Astrocyte (in vitro differentiated cells and primary cell): ENCODE measurements at regions not wholly inside any gene's neighbourhood (a gene's known extent, or its start where the extent isn't known, plus 50 kb on each side); places are given as distances from the start of the nearest gene placed in this dataset.

Experiments used
- DNase-seq: peaks from one replicate; pipeline ENCODE4 v3.0.0-alpha.2; 2010; ENCODE audit warnings: low read depth
- FAIRE-seq: peaks from 2 replicates; lab custom pipeline; 2011; peaks lifted over from hg19 to GRCh38; lab: Jason Lieb, UNC
- H2AFZ ChIP-seq: 2 replicates; pipeline ENCODE4 v1.6.0; 2012; ENCODE audit warnings: low read depth, low read length, inconsistent platforms
- H3K27ac ChIP-seq: 2 replicates; pipeline ENCODE4 v1.5.1; 2011; ENCODE audit warnings: low read depth, low read length, inconsistent platforms
- H3K27me3 ChIP-seq: 2 replicates; pipeline ENCODE4 v1.6.0; 2011; ENCODE audit warnings: low read length, inconsistent platforms; ENCODE audit not compliant: insufficient read depth
- H3K36me3 ChIP-seq: 2 replicates; pipeline ENCODE4 v1.5.1; 2011; ENCODE audit warnings: low read length, inconsistent platforms; ENCODE audit not compliant: insufficient read depth
- H3K4me1 ChIP-seq: 2 replicates; pipeline ENCODE4 v1.5.1; 2011; ENCODE audit warnings: low read length, inconsistent platforms; ENCODE audit not compliant: insufficient read depth
- H3K4me2 ChIP-seq: 2 replicates; pipeline ENCODE4 v1.6.0; 2012; ENCODE audit warnings: low read length, inconsistent platforms
- H3K4me3 ChIP-seq: 2 replicates; pipeline ENCODE4 v1.5.1; 2011; ENCODE audit warnings: low read depth, mild to moderate bottlenecking, low read length, inconsistent platforms; ENCODE audit not compliant: insufficient read depth
- H3K79me2 ChIP-seq: 2 replicates; pipeline ENCODE4 v1.6.0; 2012; ENCODE audit warnings: mild to moderate bottlenecking, low read length, inconsistent platforms; ENCODE audit not compliant: insufficient read depth
- H3K9ac ChIP-seq: 2 replicates; pipeline ENCODE4 v1.6.0; 2012; ENCODE audit warnings: mild to moderate bottlenecking, low read length, inconsistent platforms
- H3K9me3 ChIP-seq: 2 replicates; pipeline ENCODE4 v1.5.1; 2012; ENCODE audit warnings: low read depth, mild to moderate bottlenecking, low read length, inconsistent platforms; ENCODE audit not compliant: insufficient read depth
- H4K20me1 ChIP-seq: 2 replicates; pipeline ENCODE4 v1.6.0; 2012; ENCODE audit warnings: low read length, inconsistent platforms; ENCODE audit not compliant: insufficient read depth
- H3K27ac Mint-ChIP-seq: one replicate; pipeline ENCODE4 v1.8.0; 2021; ENCODE audit warnings: mild to moderate bottlenecking, mixed read lengths; ENCODE audit not compliant: unreplicated experiment
- H3K27me3 Mint-ChIP-seq: one replicate; pipeline ENCODE4 v1.8.0; 2021; ENCODE audit warnings: low read depth, mixed read lengths; ENCODE audit not compliant: unreplicated experiment
- H3K36me3 Mint-ChIP-seq: one replicate; pipeline ENCODE4 v1.8.0; 2021; ENCODE audit warnings: low read depth, mixed read lengths; ENCODE audit not compliant: unreplicated experiment
- H3K4me1 Mint-ChIP-seq: one replicate; pipeline ENCODE4 v1.8.0; 2021; ENCODE audit warnings: low read depth, mixed read lengths; ENCODE audit not compliant: unreplicated experiment
- H3K4me3 Mint-ChIP-seq: one replicate; pipeline ENCODE4 v1.8.0; 2021; ENCODE audit warnings: mild to moderate bottlenecking, moderate library complexity, mixed read lengths; ENCODE audit not compliant: unreplicated experiment
- H3K9me3 Mint-ChIP-seq: one replicate; pipeline ENCODE4 v1.8.0; 2021; ENCODE audit warnings: mild to moderate bottlenecking, mixed read lengths; ENCODE audit not compliant: unreplicated experiment
- CTCF ChIP-seq: IDR thresholded peaks from 2 replicates; pipeline ENCODE4 v1.5.1; 2011; ENCODE audit warnings: low read depth, mild to moderate bottlenecking, inconsistent platforms, low read length, moderate library complexity; ENCODE audit not compliant: insufficient read depth
- EZH2 ChIP-seq: IDR thresholded peaks from 2 replicates; pipeline ENCODE4 v1.6.1; 2012; ENCODE audit warnings: mild to moderate bottlenecking, low read length, inconsistent platforms; ENCODE audit not compliant: insufficient read depth

DNA sequence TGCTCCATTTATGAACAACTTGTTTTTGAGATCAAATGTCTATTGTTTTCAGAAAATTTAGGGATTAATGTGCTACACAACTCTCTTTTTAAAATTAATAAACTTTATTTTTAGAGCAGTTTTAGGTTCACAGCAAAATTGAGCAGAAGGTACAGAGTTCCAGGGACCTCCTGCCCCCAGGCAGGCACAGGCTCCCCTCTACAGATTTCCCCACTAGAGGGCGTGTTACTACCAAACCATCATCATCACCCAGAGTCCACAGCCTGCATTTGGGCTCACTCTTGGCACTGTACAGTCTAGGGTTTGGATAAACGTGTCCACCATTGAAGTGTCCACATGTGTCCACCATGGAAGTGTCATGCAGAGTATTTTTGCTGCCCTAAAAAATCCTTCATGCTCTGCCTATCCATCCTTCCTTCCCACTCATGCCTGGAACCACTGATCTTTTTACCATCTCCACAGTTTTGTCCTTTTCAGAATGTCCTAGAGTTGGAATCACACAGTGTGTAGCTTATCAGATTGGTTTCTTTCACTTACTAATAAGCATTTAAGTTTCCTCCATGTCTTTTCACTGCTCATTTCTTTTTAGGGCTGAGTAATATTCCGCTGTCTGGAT is 61.7 kb downstream of the MRPL36 start:
- H3K36me3 Mint-ChIP-seq = no peaks in the 10 kb centered on the region
- no peaks in the 10 kb centered on the region for H4K20me1 ChIP-seq
- H3K4me2 ChIP-seq = no peak overlapping the region
- peak; percentile 44 for TF ChIP-seq CTCF
- no peak for TF ChIP-seq EZH2
- peaks cover 27% of the 10 kb centered on the region for H3K27me3 Mint-ChIP-seq
- DNase-seq (no peak), FAIRE-seq (no peak)
- H3K4me3 Mint-ChIP-seq = no peak overlapping the region
- H3K9me3 Mint-ChIP-seq = peaks cover 15% of the 10 kb centered on the region
- H2AFZ ChIP-seq = no peak overlapping the region
- H3K36me3 ChIP-seq = no peaks in the 10 kb centered on the region
- H3K27me3 ChIP-seq = peaks cover 5% of the 10 kb centered on the region
- H3K4me3 ChIP-seq = no peak overlapping the region
- H3K9me3 ChIP-seq = no peaks in the 10 kb centered on the region
- H3K4me1 Mint-ChIP-seq = no peaks in the 10 kb centered on the region
- H3K9ac ChIP-seq = no peak overlapping the region
- H3K79me2 ChIP-seq = no peaks in the 10 kb centered on the region
- no peaks in the 10 kb centered on the region for H3K4me1 ChIP-seq
- no peak overlapping the region for H3K27ac ChIP-seq
- H3K27ac Mint-ChIP-seq = no peak overlapping the region

- no peak overlapping the region for H3K27ac Mint-ChIP-seq
- H3K4me1 ChIP-seq = no peaks in the 10 kb centered on the region
- no peaks in the 10 kb centered on the region for H3K36me3 ChIP-seq
- no peaks in the 10 kb centered on the region for H4K20me1 ChIP-seq
- H3K27ac ChIP-seq = no peak overlapping the region
- H3K4me1 Mint-ChIP-seq = no peaks in the 10 kb centered on the region
- peaks cover 5% of the 10 kb centered on the region for H3K27me3 ChIP-seq
- TF ChIP-seq CTCF (no peak), EZH2 (no peak)
- DNase-seq (no peak), FAIRE-seq (no peak)
- H3K79me2 ChIP-seq = no peaks in the 10 kb centered on the region
- H3K4me2 ChIP-seq = no peak overlapping the region
- no peaks in the 10 kb centered on the region for H3K9me3 ChIP-seq
- H3K9me3 Mint-ChIP-seq = peaks cover 12% of the 10 kb centered on the region
- H3K9ac ChIP-seq = no peak overlapping the region
- H3K4me3 ChIP-seq = no peak overlapping the region
- no peak overlapping the region for H2AFZ ChIP-seq
- H3K4me3 Mint-ChIP-seq = no peak overlapping the region
- H3K27me3 Mint-ChIP-seq = peaks cover 27% of the 10 kb centered on the region
- H3K36me3 Mint-ChIP-seq = no peaks in the 10 kb centered on the region
These were observed 62.5 kb downstream of the MRPL36 start for GRCh38 chr5:1736889-1737711.

DNA sequence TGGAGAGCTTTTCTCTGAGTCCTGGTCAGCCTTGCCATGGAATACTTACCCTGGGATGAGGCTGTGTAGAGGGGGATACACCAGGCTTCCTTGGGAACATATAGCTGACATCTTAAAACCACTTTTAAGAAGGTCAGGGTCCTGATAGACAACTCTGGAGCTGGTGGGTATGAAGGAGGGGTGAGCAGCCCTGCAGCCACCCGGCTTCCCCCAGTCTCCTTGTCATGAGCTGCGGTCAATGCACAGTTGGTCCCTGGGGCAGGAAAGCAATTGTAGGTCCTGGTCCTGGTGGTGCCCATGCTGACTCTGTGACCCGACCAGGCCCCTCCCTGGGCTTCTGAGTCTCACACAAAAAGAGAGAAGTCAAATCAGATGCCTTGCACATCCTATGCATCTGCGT is 63.6 kb downstream of the MRPL36 start:
- Mint-ChIP-seq H3K27ac (no peak overlapping the region), H3K4me3 (no peak overlapping the region), H3K36me3 (no peaks in the 10 kb centered on the region), H3K27me3 (peaks cover 34% of the 10 kb centered on the region), H3K9me3 (peaks cover 12% of the 10 kb centered on the region), H3K4me1 (no peaks in the 10 kb centered on the region)
- H3K27me3 ChIP-seq = peaks cover 5% of the 10 kb centered on the region
- H3K79me2 ChIP-seq = no peaks in the 10 kb centered on the region
- DNase-seq (no peak), FAIRE-seq (no peak)
- no peak overlapping the region for H3K4me2 ChIP-seq
- no peak overlapping the region for H3K9ac ChIP-seq
- H2AFZ ChIP-seq = no peak overlapping the region
- H4K20me1 ChIP-seq = no peaks in the 10 kb centered on the region
- H3K4me1 ChIP-seq = no peaks in the 10 kb centered on the region
- H3K4me3 ChIP-seq = no peak overlapping the region
- no peak for TF ChIP-seq CTCF
- no peaks in the 10 kb centered on the region for H3K36me3 ChIP-seq
- no peaks in the 10 kb centered on the region for H3K9me3 ChIP-seq
- no peak overlapping the region for H3K27ac ChIP-seq
